ENCODE measurements at regions not wholly inside any gene's neighbourhood (a gene's known extent, or its start where the extent isn't known, plus 50 kb on each side); places are given as distances from the start of the nearest gene placed in this dataset.

GRCh38 chr1:218803351-218803997 is 370.2 kb upstream of the LYPLAL1 start:
- Histone ChIP-seq H3K36me3 (ENCODE audit: low read depth, low read length) (no peaks in the 10 kb centered on the region), H3K4me3 (ENCODE audit: low read length) (no peak overlapping the region), H3K9me2 (replicated peaks; ENCODE audit: low read length) (0 out of 2 replicates have a peak, but pooled peaks cover 2% of the 10 kb centered on the region), H3K9me3 (ENCODE audit: low read length) (no peaks in the 10 kb centered on the region), H4K20me1 (ENCODE audit: low read length) (no peaks in the 10 kb centered on the region), H3K4me1 (ENCODE audit: insufficient read depth, low read length) (peaks cover 30% of the 10 kb centered on the region), H2AFZ (ENCODE audit: low read length) (no peak overlapping the region), H3K27me3 (ENCODE audit: low read length) (no peaks in the 10 kb centered on the region), H3K9ac (ENCODE audit: low read length) (peak overlapping the region; percentile 22; the same call in 1 of the 2 replicates), H3F3A (ENCODE audit: low read length, unreplicated experiment) (peaks cover 7% of the 10 kb centered on the region), H3K79me2 (ENCODE audit: low read length) (no peaks in the 10 kb centered on the region), H3K4me2 (ENCODE audit: low read length) (peak overlapping the region; percentile 53), H3K27ac (ENCODE audit: low read length) (peak overlapping the region; percentile 77)
- ATAC-seq, result peak; percentile 48
- no TSS peak for BruUV-seq (replicated peaks)
- ChIA-PET POLR2A (ENCODE audit: unreplicated experiment) (interaction anchor here (0.7 kb wide), 1 partner anchor 97 kb away, joined by 4 read pairs; no protein-coding TSS in a partner anchor), CTCF (interaction anchor here (0.9 to 1.2 kb wide), 2 partner anchors 193 to 263 kb away, joined by 5 read pairs; no protein-coding TSS in a partner anchor)
- TF ChIP-seq EZH2 (IDR thresholded peaks at IDR 0.05; ENCODE audit: low read length, unreplicated experiment) (no peak), CTCF (conservative IDR thresholded peaks at IDR 0.05; ENCODE audit: low read depth, low read length) (no peak), EZH2phosphoT487 (IDR thresholded peaks at IDR 0.05; ENCODE audit: borderline replicate concordance, low read length) (no peak)
- intact Hi-C loops (cut with micrococcal nuclease), result loop anchor here (5.0 to 10.0 kb wide), 6 partner anchors 264 to 751 kb away; no protein-coding TSS in a partner anchor
- DNase-seq, result peak; percentile 53

GRCh38 chr1:218804014-218804785 is 369.5 kb upstream of the LYPLAL1 start:
- ChIA-PET CTCF (interaction anchor here (1.0 to 1.2 kb wide), 2 partner anchors 192 to 263 kb away, joined by 4 to 5 read pairs; no protein-coding TSS in a partner anchor), POLR2A (ENCODE audit: unreplicated experiment) (interaction anchor here (0.6 kb wide), 2 partner anchors 40 to 319 kb away, joined by 3 to 4 read pairs; no protein-coding TSS in a partner anchor)
- H3F3A ChIP-seq (ENCODE audit: low read length, unreplicated experiment), result peaks cover 7% of the 10 kb centered on the region
- no peaks in the 10 kb centered on the region for H3K36me3 ChIP-seq (ENCODE audit: low read depth, low read length)
- peak overlapping the region; percentile 77 for H3K27ac ChIP-seq (ENCODE audit: low read length)
- H2AFZ ChIP-seq (ENCODE audit: low read length), result no peak overlapping the region
- H3K4me2 ChIP-seq (ENCODE audit: low read length), result peak overlapping the region; percentile 53
- no peak overlapping the region for H3K4me3 ChIP-seq (ENCODE audit: low read length)
- peak overlapping the region; percentile 22 for H3K9ac ChIP-seq (ENCODE audit: low read length)
- H4K20me1 ChIP-seq (ENCODE audit: low read length), result no peaks in the 10 kb centered on the region
- H3K27me3 ChIP-seq (ENCODE audit: low read length), result no peaks in the 10 kb centered on the region
- peaks cover 31% of the 10 kb centered on the region for H3K4me1 ChIP-seq (ENCODE audit: insufficient read depth, low read length)
- ATAC-seq (peak; percentile 92), DNase-seq (peak; percentile 93)
- H3K79me2 ChIP-seq (ENCODE audit: low read length), result no peaks in the 10 kb centered on the region
- no peak for TF ChIP-seq EZH2 (IDR thresholded peaks at IDR 0.05; ENCODE audit: low read length, unreplicated experiment)
- no peak for TF ChIP-seq EZH2phosphoT487 (IDR thresholded peaks at IDR 0.05; ENCODE audit: borderline replicate concordance, low read length)
- TF ChIP-seq CTCF (conservative IDR thresholded peaks at IDR 0.05; ENCODE audit: low read depth, low read length), result no peak
- 0 out of 2 replicates have a peak, but pooled peaks cover 2% of the 10 kb centered on the region for H3K9me2 ChIP-seq (replicated peaks; ENCODE audit: low read length)
- intact Hi-C loops (cut with micrococcal nuclease), result loop anchor here (1.0 to 10.0 kb wide), 9 partner anchors 91 to 751 kb away; no protein-coding TSS in a partner anchor
- no TSS peak for BruUV-seq (replicated peaks)
- H3K9me3 ChIP-seq (ENCODE audit: low read length), result no peaks in the 10 kb centered on the region
